OCI-LY3 (cell line): ENCODE measurements at regions not wholly inside any gene's neighbourhood (a gene's known extent, or its start where the extent isn't known, plus 50 kb on each side); places are given as distances from the start of the nearest gene placed in this dataset.

Source experiments
- EZH2phosphoT487 ChIP-seq: fragments of 200-600 bp; shearing (Covaris generic); IDR thresholded peaks from 2 replicates; pipeline ENCODE4 v1.6.1; 2018; ENCODE audit warnings: antibody characterized with exemption, mixed run types, low read depth
- TF ChIP-seq, protein P1 (sequence below): fragments of 200-600, 300-600 bp; sonication (generic); IDR thresholded peaks from 2 replicates; pipeline ENCODE4 v1.5.1; 2014; ENCODE audit warnings: antibody characterized with exemption, low read length, low read depth

DNA sequence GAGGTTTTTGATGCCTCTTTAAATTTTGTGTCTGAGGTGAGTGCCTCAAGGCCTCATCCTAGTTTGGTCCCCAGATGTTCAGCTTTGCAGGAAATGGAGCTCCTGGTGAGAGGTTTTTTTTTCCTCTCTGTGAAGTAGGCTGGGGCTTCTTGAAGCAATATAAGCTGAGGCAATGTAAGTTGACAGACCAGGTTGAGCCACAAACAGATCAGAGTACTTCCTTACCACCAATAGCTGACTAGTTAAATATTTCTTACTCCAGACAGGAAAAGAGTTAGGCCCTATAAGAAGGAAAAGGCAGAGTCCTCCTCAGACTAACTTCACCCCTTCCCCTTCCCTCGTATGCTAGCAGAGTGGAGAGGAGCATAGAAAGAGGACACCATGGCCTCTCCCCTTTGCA, 341.0 kb downstream of the LMO4 start:
- TF ChIP-seq, protein P1, sequence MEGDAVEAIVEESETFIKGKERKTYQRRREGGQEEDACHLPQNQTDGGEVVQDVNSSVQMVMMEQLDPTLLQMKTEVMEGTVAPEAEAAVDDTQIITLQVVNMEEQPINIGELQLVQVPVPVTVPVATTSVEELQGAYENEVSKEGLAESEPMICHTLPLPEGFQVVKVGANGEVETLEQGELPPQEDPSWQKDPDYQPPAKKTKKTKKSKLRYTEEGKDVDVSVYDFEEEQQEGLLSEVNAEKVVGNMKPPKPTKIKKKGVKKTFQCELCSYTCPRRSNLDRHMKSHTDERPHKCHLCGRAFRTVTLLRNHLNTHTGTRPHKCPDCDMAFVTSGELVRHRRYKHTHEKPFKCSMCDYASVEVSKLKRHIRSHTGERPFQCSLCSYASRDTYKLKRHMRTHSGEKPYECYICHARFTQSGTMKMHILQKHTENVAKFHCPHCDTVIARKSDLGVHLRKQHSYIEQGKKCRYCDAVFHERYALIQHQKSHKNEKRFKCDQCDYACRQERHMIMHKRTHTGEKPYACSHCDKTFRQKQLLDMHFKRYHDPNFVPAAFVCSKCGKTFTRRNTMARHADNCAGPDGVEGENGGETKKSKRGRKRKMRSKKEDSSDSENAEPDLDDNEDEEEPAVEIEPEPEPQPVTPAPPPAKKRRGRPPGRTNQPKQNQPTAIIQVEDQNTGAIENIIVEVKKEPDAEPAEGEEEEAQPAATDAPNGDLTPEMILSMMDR, result no peak
- TF ChIP-seq EZH2phosphoT487, result no peak
